GM21528 (cell line): ENCODE measurements at regions not wholly inside any gene's neighbourhood (a gene's known extent, or its start where the extent isn't known, plus 50 kb on each side); places are given as distances from the start of the nearest gene placed in this dataset.

Experiments
- ATAC-seq: cut with Tn5 transposase; IDR thresholded peaks from one replicate; pipeline ENCODE4 v1.9.1; 2021; ENCODE audit warnings: mild to moderate bottlenecking, moderate library complexity; ENCODE audit not compliant: unreplicated experiment, low FRiP score

GRCh38 chr18:47500930-47501329 lies 249.5 kb upstream of the SKOR2 start:
- ATAC-seq, result no peak

- ATAC-seq, result no peak
These were observed 241.2 kb upstream of the SKOR2 start for GRCh38 chr18:47492691-47493090.

DNA sequence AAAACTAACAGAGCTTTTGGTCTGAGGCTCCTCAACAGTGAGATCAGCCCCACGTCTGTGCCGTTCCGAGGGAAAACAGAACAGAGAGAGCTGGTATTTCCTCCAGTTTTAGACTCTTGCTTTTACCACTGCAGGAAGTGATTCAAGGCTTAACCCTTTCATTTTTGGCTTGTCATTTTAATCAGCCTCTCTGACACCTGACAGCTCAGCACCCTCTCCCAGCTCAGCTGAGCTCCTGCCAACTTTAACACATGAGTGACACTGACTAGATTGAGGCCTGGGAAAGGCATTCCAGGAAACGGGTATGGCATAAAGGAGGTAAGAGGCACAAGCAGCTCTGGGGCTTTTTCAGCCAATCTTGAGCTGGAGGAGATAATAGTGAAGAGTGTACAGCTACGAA lies 239.4 kb upstream of the SKOR2 start:
- ATAC-seq, result no peak

- ATAC-seq, result no peak
These were observed 233.8 kb upstream of the SKOR2 start for GRCh38 chr18:47485221-47485797.

GRCh38 chr18:47484068-47484467 lies 232.6 kb upstream of the SKOR2 start:
- no peak for ATAC-seq

DNA sequence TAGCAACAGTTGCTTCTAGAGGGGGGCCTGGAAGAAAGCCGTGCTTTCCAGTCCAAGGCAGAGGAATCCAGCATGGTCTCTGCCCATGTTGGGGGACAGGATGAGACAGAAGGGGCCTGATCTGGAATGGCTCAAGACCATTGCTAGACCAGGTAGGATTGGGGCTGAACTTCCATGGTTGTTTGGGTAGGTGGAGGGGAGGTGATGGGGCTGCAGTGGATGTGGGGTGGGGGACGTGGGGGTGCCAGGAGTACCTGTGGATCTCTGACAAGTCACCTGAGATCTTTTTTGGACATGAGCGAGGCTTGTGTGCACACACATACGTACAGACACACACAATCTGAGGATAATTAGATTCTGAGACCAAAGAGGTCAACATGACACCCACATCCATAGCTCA lies 228.7 kb upstream of the SKOR2 start:
- ATAC-seq, result no peak

DNA sequence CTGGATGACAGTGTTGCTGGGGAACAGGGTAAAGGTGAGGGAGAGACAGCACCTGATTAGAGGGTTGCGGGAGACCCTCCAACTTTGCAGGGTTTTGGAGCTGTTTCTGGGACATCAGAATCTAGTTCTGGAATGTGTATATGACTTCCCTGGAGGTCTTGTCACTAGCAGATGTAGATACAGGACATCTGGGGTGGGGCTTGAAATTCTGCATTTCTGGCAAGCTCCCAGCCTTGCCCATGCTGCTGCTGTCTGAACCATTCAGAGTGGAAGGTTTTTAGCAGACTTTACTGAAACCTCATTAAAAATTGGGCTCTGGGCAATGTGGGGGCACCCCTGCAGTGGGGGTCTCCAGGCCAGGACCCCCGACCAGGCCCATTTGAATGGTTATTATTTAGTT lies 220.3 kb upstream of the SKOR2 start:
- ATAC-seq, result no peak

DNA sequence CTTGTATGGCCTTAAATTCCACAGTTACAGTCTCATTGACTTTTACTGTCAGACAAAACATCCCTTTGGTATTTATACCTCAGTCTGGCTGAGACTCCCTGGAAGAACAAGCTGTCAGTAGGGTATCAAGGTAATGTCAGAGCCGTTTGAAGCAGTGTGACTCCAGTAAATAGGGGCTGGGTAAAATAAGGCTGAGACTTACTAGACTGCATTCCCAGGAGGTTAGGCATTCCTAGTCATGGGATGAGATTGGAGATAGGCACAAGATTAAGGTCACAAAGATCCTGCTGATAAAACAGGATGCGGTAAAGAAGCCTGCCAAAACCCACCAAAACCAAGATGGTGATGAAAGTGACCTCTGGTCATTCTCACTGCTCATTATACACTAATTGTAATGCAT lies 219.5 kb upstream of the SKOR2 start:
- no peak for ATAC-seq

DNA sequence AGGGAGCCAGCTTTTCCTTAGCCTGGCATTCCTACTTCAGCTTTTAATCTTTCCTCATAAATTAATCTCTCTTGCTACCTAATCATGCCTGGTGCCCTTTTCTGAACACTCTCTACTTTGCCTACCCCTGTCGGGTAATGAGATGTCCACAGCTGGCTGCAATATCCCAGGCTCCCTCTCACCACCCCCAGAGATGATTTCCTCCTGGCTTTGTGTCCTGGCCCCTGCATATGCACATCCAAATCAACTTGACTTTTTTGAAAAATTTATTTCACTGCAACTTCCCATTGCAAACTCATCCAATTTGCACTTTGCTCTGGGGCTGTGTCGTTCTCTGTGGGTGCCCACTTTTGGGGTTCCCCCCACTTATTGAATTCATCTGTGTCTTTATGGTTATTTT lies 218.1 kb upstream of the SKOR2 start:
- ATAC-seq, result no peak

GRCh38 chr18:47461977-47462376 lies 210.5 kb upstream of the SKOR2 start:
- no peak for ATAC-seq

DNA sequence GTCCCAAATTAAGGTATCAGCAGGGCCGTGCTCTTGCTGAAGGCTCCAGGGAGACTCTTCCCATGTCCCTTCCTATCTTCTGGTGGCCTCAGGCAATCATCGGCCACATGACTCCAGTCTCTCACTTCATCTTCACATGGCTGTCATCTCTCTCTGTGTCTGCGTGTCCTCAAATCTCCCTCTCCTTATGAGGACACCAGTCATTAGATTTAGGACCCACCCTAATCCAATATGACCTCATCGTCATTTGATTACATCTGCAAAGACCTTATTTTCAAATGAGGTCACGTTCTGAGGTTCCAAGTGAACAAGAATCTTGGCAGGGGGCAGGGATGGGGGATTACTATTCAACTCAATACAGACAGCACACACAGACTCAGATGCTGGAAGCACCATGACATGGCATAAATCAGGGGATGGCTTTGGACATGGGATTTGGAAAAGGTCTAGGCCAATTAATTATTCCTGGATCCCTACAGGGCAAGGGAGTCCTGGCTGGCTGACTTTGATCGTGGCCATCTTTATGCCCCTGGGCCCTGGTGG lies 210.0 kb upstream of the SKOR2 start:
- no peak for ATAC-seq

DNA sequence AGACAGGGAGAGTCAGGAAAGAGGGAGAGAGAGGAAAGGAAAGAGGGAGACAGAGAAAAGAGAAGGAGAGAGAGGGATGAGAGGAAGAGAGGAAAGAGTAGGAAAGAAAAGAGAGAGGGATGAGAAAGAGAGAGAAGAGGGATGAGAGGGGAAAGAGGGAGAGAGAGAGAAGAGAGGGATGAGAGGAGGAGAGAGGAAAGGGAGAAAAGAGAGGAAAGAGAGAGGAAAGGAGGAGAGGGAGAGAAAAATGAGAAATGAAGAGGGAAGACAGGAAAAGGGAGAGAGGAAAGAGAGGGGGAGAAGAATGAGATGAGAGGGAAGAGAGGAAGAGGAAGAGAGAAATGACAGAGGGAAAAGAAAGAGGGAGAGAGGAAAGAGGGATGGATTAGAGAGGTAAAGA lies 207.0 kb upstream of the SKOR2 start:
- no peak for ATAC-seq

GRCh38 chr18:47457614-47458013 lies 206.2 kb upstream of the SKOR2 start:
- no peak for ATAC-seq

DNA sequence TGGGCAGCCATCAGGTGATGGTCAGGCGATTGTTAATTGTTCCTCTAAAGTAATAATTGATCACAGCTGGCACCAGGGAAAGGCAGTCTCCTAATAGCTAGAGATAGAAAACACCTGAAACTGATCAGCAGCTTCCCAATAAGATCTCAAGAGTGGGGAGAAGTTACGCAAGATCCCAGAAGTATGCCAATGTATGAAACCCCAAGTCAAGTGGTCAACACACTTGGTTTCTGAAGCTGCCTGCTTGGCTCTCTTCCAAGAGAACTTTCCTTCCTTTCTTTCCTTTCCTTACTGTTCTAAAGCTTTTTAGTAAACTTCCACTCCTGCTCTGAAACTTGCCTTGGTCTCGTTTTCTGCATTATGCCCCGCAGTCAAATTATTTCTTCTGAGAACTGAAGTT lies 201.6 kb upstream of the SKOR2 start:
- ATAC-seq, result no peak

- no peak for ATAC-seq
These were observed 197.5 kb upstream of the SKOR2 start for GRCh38 chr18:47448956-47449355.

GRCh38 chr18:47441914-47442313 lies 190.5 kb upstream of the SKOR2 start:
- no peak for ATAC-seq

- ATAC-seq, result no peak
These were observed 186.5 kb upstream of the SKOR2 start for GRCh38 chr18:47438001-47438400.

- no peak for ATAC-seq
These were observed 185.4 kb upstream of the SKOR2 start for GRCh38 chr18:47436871-47437270.

DNA sequence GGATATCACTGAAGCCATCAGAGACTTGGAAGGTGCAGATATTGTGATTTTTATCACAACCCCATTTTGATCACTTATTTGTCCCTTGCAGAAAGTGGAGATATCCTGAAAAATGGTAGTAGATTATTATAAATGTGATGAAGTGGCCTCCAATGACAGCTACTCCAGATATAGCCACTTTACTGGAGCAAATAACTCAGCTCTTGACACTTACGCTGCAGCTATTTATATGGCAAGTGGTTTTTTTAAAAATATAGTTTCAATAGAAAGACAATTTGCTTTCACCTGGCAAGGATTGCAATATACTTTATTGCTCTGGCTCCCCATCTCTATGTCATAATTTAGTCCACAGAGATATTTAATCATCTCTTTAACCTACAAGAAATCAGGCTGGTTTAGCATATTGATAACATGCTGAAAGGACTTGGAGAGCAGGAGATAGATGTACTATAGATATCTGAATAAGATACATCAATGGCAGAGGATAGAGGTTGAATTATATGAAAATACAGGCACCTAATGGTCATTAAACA lies 182.8 kb upstream of the SKOR2 start:
- no peak for ATAC-seq

GRCh38 chr18:47427923-47428637 lies 176.6 kb upstream of the SKOR2 start:
- no peak for ATAC-seq

DNA sequence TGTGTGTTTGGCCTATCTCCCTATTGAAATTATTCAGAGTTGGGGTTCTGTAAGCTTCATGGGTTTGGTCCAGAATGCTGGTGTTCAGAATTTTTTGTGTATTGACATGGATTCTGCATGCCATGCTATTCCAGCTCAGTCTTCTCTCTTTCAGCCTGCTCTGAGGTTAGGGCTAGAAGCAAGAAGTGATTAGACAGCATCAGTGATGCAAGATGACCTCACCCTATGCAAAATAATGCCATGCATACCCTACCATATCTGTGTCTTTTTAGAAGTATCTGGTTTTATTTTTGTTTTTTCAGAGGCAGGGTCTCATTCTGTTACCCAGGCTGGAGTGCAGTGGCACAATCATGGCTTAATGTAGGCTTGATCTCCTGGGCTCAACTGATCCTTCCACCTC lies 175.6 kb upstream of the SKOR2 start:
- no peak for ATAC-seq

- no peak for ATAC-seq
These were observed 173.9 kb upstream of the SKOR2 start for GRCh38 chr18:47425365-47425764.
